Peyer's patch (tissue), 4 donors: ENCODE measurements at regions not wholly inside any gene's neighbourhood (a gene's known extent, or its start where the extent isn't known, plus 50 kb on each side); places are given as distances from the start of the nearest gene placed in this dataset.

Experiments
- POLR2A ChIP-seq, 2 donors: fragments of 450-650 bp; IDR thresholded peaks; one replicate each; pipeline ENCODE4 v1.5.1; 2017; ENCODE audit warnings: antibody characterized with exemption in 2 of 2, mild to moderate bottlenecking in 2 of 2, moderate library complexity in 2 of 2
- TF ChIP-seq, protein P1 (sequence below), 6 experiments: fragments of 450-650 bp in 4 of 6; fragments of 200-600 bp in 2 of 6; sonication (generic) in 1 of 6; IDR thresholded peaks; one replicate each; pipeline ENCODE4 v1.5.1; 2017 to 2019; ENCODE audit warnings: antibody characterized with exemption in 6 of 6, mild to moderate bottlenecking in 3 of 6, moderate library complexity in 1 of 6

DNA sequence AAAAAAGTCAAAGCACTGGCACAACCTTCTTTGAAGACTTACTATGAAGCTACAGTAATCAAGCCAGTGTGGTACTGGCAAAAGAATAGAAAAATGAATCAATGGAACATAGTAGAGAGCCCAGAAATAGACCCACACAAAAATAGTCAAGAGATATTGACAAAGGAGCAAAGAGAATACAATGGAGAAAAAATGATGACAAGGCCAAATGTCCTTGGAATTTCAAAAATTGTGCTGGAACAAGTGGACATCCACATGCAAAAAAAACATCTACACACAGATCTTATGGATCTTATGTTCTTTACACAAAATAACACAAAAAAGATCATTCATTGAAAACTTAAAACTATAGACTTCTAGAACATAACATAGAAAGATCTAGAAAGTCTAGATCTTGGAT lies 1379.7 kb upstream of the SEL1L start:
- TF ChIP-seq, protein P1, sequence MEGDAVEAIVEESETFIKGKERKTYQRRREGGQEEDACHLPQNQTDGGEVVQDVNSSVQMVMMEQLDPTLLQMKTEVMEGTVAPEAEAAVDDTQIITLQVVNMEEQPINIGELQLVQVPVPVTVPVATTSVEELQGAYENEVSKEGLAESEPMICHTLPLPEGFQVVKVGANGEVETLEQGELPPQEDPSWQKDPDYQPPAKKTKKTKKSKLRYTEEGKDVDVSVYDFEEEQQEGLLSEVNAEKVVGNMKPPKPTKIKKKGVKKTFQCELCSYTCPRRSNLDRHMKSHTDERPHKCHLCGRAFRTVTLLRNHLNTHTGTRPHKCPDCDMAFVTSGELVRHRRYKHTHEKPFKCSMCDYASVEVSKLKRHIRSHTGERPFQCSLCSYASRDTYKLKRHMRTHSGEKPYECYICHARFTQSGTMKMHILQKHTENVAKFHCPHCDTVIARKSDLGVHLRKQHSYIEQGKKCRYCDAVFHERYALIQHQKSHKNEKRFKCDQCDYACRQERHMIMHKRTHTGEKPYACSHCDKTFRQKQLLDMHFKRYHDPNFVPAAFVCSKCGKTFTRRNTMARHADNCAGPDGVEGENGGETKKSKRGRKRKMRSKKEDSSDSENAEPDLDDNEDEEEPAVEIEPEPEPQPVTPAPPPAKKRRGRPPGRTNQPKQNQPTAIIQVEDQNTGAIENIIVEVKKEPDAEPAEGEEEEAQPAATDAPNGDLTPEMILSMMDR (IDR thresholded peaks at IDR 0.05) = no peak
- TF ChIP-seq POLR2A (IDR thresholded peaks at IDR 0.05) = no peak
